AG04450 (cell line): ENCODE measurements at regions not wholly inside any gene's neighbourhood (a gene's known extent, or its start where the extent isn't known, plus 50 kb on each side); places are given as distances from the start of the nearest gene placed in this dataset.

Source experiments
- CTCF ChIA-PET: fragments of 300-600, 350-600 bp; formaldehyde crosslinking; extraction: SDS; loops from one replicate; lab custom pipeline; 2022; ENCODE audit warnings: antibody characterized with exemption, inconsistent platforms; lab: Charles Lee
- POLR2A ChIA-PET: fragments of 350-600 bp; formaldehyde crosslinking; extraction: SDS; loops from one replicate; lab custom pipeline; 2021; ENCODE audit warnings: antibody characterized with exemption, inconsistent platforms; lab: Yijun Ruan, JAX
- DNase-seq: peaks from one replicate; pipeline ENCODE4 v3.0.0-alpha.2; 2011; ENCODE audit warnings: low read depth, low spot score
- H3K27ac ChIP-seq: one replicate; pipeline ENCODE4 v1.5.1; 2012; ENCODE audit warnings: low read depth, low read length, control low read depth
- H3K27me3 ChIP-seq: one replicate; pipeline ENCODE4 v1.6.0; 2012; ENCODE audit warnings: low read length; ENCODE audit not compliant: control insufficient read depth, insufficient read depth
- H3K4me3 ChIP-seq: 2 replicates; pipeline ENCODE4 v1.5.1; 2011; ENCODE audit warnings: mild to moderate bottlenecking, low read depth, low read length, control low read depth
- H3K9me3 ChIP-seq: 2 replicates; pipeline ENCODE4 v1.5.1; 2012; ENCODE audit warnings: low read length; ENCODE audit not compliant: control insufficient read depth, insufficient read depth
- TF ChIP-seq, protein P1 (sequence below): IDR thresholded peaks from 2 replicates; pipeline ENCODE4 v1.5.1; 2011; ENCODE audit warnings: low read depth, low read length, control low read depth, inconsistent platforms

DNA sequence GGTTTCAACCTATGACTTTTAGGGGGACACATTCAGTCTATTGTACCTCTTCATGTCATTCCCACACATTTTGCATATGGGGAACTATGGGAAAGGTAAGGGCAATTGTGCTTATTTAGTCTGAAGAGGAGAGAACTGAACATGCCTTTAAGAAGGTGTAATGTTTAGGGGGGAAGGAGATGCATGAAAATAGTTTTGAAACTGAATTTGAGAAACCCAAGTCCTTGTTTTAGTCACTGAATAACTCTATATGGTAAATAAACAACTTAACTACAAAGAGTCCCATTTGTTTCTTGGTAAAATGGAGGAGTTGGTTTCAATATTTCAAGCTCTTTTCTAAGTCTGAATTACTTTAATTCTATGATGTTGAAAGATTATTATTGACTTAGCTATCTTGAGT is 166.1 kb downstream of the DNAJB9 start:
- no peak for DNase-seq
- Histone ChIP-seq H3K27me3 (no peaks in the 10 kb centered on the region), H3K4me3 (no peak overlapping the region), H3K27ac (no peak overlapping the region), H3K9me3 (no peaks in the 10 kb centered on the region)
- CTCF ChIA-PET = no interaction called here
- POLR2A ChIA-PET = no interaction called here
- TF ChIP-seq, protein P1, sequence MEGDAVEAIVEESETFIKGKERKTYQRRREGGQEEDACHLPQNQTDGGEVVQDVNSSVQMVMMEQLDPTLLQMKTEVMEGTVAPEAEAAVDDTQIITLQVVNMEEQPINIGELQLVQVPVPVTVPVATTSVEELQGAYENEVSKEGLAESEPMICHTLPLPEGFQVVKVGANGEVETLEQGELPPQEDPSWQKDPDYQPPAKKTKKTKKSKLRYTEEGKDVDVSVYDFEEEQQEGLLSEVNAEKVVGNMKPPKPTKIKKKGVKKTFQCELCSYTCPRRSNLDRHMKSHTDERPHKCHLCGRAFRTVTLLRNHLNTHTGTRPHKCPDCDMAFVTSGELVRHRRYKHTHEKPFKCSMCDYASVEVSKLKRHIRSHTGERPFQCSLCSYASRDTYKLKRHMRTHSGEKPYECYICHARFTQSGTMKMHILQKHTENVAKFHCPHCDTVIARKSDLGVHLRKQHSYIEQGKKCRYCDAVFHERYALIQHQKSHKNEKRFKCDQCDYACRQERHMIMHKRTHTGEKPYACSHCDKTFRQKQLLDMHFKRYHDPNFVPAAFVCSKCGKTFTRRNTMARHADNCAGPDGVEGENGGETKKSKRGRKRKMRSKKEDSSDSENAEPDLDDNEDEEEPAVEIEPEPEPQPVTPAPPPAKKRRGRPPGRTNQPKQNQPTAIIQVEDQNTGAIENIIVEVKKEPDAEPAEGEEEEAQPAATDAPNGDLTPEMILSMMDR = no peak

DNA sequence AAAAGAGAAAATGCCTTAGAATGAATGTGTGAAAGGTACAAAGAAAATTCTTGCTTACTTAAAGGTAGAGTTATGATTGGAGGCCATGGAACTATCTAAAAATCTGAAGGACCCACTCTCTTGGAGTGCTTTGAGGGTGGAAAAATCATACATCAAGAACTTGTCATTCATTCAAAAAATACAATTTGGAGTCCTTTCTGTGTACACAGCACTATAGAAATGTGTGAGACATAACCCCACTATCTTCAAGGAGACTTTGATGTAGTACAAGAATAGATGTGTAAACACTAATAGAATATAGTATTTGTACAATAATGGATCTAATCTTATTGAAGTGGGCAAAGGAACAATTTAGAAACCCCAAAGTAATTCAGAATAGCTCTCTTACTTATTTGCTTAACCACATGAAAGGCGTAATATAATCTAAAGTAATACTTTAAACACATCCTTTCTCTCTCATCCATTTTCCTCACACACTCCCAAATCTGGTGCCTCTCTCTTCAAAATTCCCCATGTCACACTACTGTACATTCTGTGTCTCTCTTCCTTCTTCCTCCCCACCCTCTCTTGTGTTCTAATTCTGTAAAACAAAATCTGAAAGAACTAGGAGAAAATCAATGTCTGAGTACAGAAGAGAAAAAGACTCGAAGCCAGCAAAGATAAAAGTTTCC is 166.7 kb downstream of the DNAJB9 start:
- TF ChIP-seq, protein P1 = no peak
- POLR2A ChIA-PET = no interaction called here
- H3K27me3 ChIP-seq = no peaks in the 10 kb centered on the region

GRCh38 chr7:108770981-108771745 is 201.5 kb downstream of the DNAJB9 start:
- Histone ChIP-seq H3K4me3 (no peak overlapping the region), H3K27ac (no peak overlapping the region), H3K27me3 (no peaks in the 10 kb centered on the region), H3K9me3 (no peaks in the 10 kb centered on the region)
- DNase-seq = no peak
- TF ChIP-seq, protein P1 = no peak
- CTCF ChIA-PET = no interaction called here
- POLR2A ChIA-PET = no interaction called here

More for the DNA sequence above, 166.7 kb downstream of the DNAJB9 start:
- Histone ChIP-seq H3K27ac (no peak overlapping the region), H3K4me3 (no peak overlapping the region), H3K9me3 (no peaks in the 10 kb centered on the region)
- DNase-seq = no peak
- CTCF ChIA-PET = no interaction called here

DNA sequence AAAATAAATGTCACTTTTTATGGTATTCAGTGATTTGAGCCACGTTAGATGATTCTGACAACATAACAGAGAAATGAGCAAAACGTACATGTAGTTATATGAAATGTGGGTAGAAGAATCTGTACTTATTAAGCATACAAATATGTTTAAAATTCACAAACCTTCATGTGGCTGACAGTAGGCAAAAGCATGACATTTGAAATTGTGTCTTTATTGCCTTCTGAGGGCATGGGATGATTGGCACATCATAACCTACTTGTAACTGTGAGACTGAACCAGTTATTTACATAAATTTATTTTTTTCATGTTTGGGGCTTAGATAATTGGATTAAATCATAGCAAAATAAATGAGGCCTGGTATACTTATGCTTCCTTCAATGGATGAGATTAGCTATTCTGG is 202.2 kb downstream of the DNAJB9 start:
- no peaks in the 10 kb centered on the region for H3K27me3 ChIP-seq
- TF ChIP-seq, protein P1 = no peak
- no peak overlapping the region for H3K27ac ChIP-seq
- H3K4me3 ChIP-seq = no peak overlapping the region
- ChIA-PET CTCF (no interaction called here), POLR2A (no interaction called here)
- H3K9me3 ChIP-seq = no peaks in the 10 kb centered on the region
- DNase-seq = no peak

- ChIA-PET POLR2A (no interaction called here), CTCF (no interaction called here)
- no peak overlapping the region for H3K27ac ChIP-seq
Measured at GRCh38 chr7:108777966-108778365, 208.3 kb downstream of the DNAJB9 start.

More at GRCh38 chr7:108777966-108778365, 208.3 kb downstream of the DNAJB9 start:
- H3K9me3 ChIP-seq = no peaks in the 10 kb centered on the region
- TF ChIP-seq, protein P1 = no peak
- no peak for DNase-seq
- H3K4me3 ChIP-seq = no peak overlapping the region
- H3K27me3 ChIP-seq = no peaks in the 10 kb centered on the region
